BJ (cell line): ENCODE measurements at regions not wholly inside any gene's neighbourhood (a gene's known extent, or its start where the extent isn't known, plus 50 kb on each side); places are given as distances from the start of the nearest gene placed in this dataset.

Experiments
- CTCF ChIA-PET: fragments of 350-600 bp; formaldehyde crosslinking; extraction: SDS; loops from one replicate; lab custom pipeline; 2021; ENCODE audit warnings: antibody characterized with exemption, inconsistent platforms; lab: Yijun Ruan, JAX
- POLR2A ChIA-PET: fragments of 300-600 bp; sonication (Branson Sonifier 250); formaldehyde crosslinking; extraction: SDS; loops from one replicate; lab custom pipeline; 2021; ENCODE audit warnings: antibody characterized with exemption; lab: Charles Lee
- DNase-seq: peaks from one replicate; pipeline ENCODE4 v3.0.0-alpha.2; 2011; ENCODE audit warnings: low read depth
- H3K27me3 ChIP-seq: 2 replicates; pipeline ENCODE4 v1.6.0; 2011; ENCODE audit warnings: low read length; ENCODE audit not compliant: control insufficient read depth, insufficient read depth
- H3K36me3 ChIP-seq: 2 replicates; pipeline ENCODE4 v1.5.1; 2011; ENCODE audit warnings: low read length; ENCODE audit not compliant: control insufficient read depth, insufficient read depth
- H3K4me3 ChIP-seq: 2 replicates; pipeline ENCODE4 v1.5.1; 2011; ENCODE audit warnings: low read depth, mild to moderate bottlenecking, control low read depth, low read length
- TF ChIP-seq, protein P1 (sequence below): IDR thresholded peaks from 2 replicates; pipeline ENCODE4 v1.5.1; 2011; ENCODE audit warnings: low read depth, mild to moderate bottlenecking, control low read depth, inconsistent platforms, low read length, moderate library complexity; ENCODE audit not compliant: insufficient read depth

DNA sequence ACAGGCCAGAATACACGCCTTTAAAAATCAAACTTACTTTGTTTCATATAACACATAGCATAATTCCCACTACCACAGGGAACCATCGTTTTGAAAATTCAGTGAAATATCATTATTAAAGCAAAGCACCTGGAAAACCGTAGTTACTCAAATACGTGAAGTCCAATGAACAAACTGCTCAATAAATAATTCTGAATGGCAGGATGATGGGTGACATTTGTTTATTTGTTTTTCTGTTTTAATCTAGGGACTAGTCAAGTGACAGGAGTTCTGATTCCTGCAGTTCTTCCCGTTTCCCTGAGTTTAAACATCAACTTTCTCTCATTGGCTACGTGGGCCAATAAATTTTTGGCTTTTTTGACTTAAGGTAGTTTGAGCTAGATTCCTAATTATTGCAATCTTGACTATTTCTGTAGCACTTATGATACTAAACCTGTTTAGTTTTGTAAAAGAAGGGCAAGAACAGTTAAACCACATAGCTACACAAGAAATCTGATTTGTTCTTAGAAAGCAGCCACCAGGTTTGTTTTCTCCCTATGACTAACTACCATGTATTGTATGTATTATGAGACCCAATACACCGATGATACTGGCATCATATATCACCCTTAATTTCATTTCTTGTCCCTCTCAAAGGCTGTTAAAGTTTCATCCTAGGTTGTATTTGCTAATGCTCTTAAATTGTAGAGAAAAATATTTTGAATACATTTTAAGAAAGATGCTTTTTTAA is 411.2 kb downstream of the SHQ1 start:
- ChIA-PET POLR2A (no interaction called here), CTCF (no interaction called here)
- H3K36me3 ChIP-seq: no peaks in the 10 kb centered on the region
- no peak overlapping the region for H3K4me3 ChIP-seq
- TF ChIP-seq, protein P1, sequence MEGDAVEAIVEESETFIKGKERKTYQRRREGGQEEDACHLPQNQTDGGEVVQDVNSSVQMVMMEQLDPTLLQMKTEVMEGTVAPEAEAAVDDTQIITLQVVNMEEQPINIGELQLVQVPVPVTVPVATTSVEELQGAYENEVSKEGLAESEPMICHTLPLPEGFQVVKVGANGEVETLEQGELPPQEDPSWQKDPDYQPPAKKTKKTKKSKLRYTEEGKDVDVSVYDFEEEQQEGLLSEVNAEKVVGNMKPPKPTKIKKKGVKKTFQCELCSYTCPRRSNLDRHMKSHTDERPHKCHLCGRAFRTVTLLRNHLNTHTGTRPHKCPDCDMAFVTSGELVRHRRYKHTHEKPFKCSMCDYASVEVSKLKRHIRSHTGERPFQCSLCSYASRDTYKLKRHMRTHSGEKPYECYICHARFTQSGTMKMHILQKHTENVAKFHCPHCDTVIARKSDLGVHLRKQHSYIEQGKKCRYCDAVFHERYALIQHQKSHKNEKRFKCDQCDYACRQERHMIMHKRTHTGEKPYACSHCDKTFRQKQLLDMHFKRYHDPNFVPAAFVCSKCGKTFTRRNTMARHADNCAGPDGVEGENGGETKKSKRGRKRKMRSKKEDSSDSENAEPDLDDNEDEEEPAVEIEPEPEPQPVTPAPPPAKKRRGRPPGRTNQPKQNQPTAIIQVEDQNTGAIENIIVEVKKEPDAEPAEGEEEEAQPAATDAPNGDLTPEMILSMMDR: no peak
- H3K27me3 ChIP-seq: no peaks in the 10 kb centered on the region
- no peak for DNase-seq

DNA sequence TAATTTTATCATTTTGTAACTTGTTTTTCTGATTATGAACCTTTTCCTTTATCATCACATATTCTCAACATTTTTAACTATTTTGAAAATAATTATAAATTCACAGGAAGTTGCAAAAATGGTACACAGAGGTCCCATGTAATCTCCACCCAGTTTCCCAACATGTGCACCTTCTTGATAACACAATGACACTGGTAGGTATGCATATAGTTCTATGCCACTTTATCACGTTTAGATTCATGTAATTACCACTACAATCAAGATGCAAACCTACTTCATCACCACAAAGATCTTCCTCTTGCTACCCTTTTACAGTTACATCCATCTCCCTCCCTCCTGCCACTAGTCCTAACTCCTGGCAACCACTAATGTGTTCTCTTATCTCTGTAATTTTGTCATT is 413.9 kb downstream of the SHQ1 start:
- ChIA-PET CTCF (no interaction called here), POLR2A (no interaction called here)
- H3K27me3 ChIP-seq: no peaks in the 10 kb centered on the region
- H3K36me3 ChIP-seq: no peaks in the 10 kb centered on the region
- TF ChIP-seq, protein P1: no peak
- DNase-seq: no peak
- H3K4me3 ChIP-seq: no peak overlapping the region

DNA sequence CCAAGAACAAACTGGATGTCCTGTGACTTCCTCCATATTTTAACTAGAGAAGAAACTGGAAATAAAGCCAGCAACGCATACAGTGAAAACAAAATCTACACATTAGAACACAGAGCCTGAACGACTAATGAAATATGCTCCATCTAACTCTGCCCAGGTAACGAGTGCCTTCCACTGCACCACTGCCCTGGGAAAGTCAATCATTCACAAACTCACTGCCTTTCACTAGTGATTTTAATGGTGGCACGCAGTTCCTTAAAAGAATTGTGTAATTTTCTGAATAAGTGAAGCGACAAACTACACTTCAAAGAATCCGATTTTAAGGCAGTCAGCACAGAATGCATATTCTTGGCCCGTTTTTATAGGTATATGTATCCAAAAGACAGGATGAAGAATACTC is 416.0 kb downstream of the SHQ1 start:
- ChIA-PET CTCF (no interaction called here), POLR2A (no interaction called here)
- Histone ChIP-seq H3K27me3 (no peaks in the 10 kb centered on the region), H3K36me3 (no peaks in the 10 kb centered on the region), H3K4me3 (no peak overlapping the region)
- no peak for DNase-seq
- TF ChIP-seq, protein P1: no peak

DNA sequence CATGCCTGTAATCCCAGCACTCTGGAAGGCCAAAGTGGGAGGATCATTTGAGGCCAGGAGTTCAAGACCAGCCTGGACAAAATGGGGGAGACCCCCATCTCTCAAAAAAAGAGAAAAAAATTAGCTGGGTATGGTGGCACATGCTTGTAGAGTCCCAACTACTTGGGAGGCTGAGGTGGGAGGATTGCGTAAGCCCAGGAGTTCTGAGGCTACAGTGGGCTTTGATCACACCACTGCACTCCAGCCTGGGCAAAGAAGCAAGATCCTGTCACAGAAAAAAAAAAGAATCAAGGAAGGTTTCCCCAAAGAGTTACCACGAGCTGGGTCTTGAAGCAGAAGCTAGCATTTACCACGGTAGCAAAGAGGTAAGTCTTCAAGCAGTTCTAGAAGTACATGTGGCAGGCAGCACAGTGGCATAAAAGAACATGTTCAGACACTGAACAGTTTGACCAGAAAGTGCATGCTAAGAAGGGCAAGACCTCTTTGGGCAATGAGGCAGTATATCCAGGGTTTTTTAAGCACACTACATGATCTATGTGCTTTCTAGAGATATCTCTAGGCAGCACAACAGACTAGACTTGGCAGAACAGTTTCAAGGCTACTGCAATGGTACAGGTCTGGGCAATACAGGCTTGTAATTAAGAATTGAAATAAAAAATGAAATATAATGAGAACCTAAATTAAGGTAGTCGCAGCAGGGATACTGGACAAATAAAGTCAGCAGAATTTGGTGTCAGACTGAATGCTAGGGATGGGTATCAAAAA is 418.5 kb downstream of the SHQ1 start:
- TF ChIP-seq, protein P1: no peak
- ChIA-PET CTCF (no interaction called here), POLR2A (no interaction called here)
- no peak for DNase-seq
- H3K27me3 ChIP-seq: no peaks in the 10 kb centered on the region
- H3K36me3 ChIP-seq: no peaks in the 10 kb centered on the region
- no peak overlapping the region for H3K4me3 ChIP-seq

DNA sequence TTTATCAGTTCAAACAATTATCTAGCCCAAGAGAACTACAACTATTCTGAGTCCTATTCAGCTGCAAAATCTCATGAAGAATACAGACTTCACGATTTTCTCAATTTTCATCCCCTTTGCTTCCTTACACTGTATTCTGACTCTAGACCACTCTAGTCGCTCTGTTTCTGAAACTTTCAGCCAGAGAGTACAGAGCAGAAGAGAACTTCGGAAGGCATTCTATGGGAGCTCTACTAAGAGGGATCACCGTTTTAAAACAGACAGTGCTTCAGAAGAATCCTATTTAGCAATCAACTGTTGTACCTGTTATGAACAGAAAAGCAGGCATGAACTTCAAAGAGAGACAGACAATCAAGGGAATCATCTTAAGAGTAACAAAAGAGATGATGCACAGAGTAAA is 419.4 kb downstream of the SHQ1 start:
- H3K4me3 ChIP-seq: no peak overlapping the region
- H3K27me3 ChIP-seq: no peaks in the 10 kb centered on the region
- TF ChIP-seq, protein P1: no peak
- no peaks in the 10 kb centered on the region for H3K36me3 ChIP-seq
- ChIA-PET POLR2A (no interaction called here), CTCF (no interaction called here)
- no peak for DNase-seq
